Ishikawa (cell line): ENCODE measurements at regions not wholly inside any gene's neighbourhood (a gene's known extent, or its start where the extent isn't known, plus 50 kb on each side); places are given as distances from the start of the nearest gene placed in this dataset.

Experiments used
- CEBPB ChIP-seq: IDR thresholded peaks from 2 replicates; pipeline ENCODE4 v1.6.1; 2012
- CREB1 ChIP-seq: IDR thresholded peaks from 2 replicates; pipeline ENCODE4 v1.6.1; 2012; ENCODE audit warnings: low read depth
- EGR1 ChIP-seq: IDR thresholded peaks from 2 replicates; pipeline ENCODE4 v1.6.1; 2012
- EP300 ChIP-seq: IDR thresholded peaks from 2 replicates; pipeline ENCODE4 v1.6.1; 2012; ENCODE audit warnings: borderline replicate concordance
- FOXM1 ChIP-seq: IDR thresholded peaks from 2 replicates; pipeline ENCODE4 v1.6.1; 2012; ENCODE audit warnings: low read depth, borderline replicate concordance
- MAX ChIP-seq: IDR thresholded peaks from 2 replicates; pipeline ENCODE4 v1.6.1; 2012
- NFIC ChIP-seq: IDR thresholded peaks from 2 replicates; pipeline ENCODE4 v1.6.1; 2012
- RAD21 ChIP-seq: IDR thresholded peaks from 2 replicates; pipeline ENCODE4 v1.6.1; 2012; ENCODE audit warnings: low read depth
- TAF1 ChIP-seq: IDR thresholded peaks from 2 replicates; pipeline ENCODE4 v1.6.1; 2012; ENCODE audit warnings: low read depth, mild to moderate bottlenecking
- TCF12 ChIP-seq: IDR thresholded peaks from 2 replicates; pipeline ENCODE4 v1.6.1; 2012; ENCODE audit warnings: low read depth
- TEAD4 ChIP-seq: IDR thresholded peaks from 2 replicates; pipeline ENCODE4 v1.6.1; 2012
- USF1 ChIP-seq: IDR thresholded peaks from 2 replicates; pipeline ENCODE4 v1.6.1; 2012
- YY1 ChIP-seq: IDR thresholded peaks from 2 replicates; pipeline ENCODE4 v1.6.1; 2012; ENCODE audit warnings: low read depth
- ZBTB7A ChIP-seq: IDR thresholded peaks from 2 replicates; pipeline ENCODE4 v1.6.1; 2012; ENCODE audit warnings: low read depth
- TF ChIP-seq, protein P1 (sequence below): IDR thresholded peaks from 2 replicates; pipeline ENCODE4 v1.6.1; 2012; ENCODE audit warnings: low read depth, mild to moderate bottlenecking

DNA sequence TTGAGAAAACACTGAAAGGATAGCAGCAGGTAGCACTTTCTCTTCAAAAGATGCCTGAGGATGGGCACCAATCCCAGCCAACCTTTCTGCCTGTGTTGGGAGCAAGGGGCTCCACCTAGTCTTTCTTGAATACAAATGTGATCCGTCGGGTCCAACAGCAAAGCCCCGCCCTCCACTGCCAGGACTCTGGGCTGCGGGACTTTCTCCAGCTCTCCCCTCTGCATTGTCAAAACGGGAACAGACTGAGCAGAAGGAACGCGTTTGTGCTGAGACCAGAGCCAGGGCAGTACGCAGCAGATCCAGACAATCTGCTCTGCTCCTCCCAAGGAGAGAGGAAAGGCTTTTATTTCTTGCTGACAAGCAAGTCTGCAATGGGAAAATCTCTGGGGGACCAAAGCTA, 139.7 kb downstream of the SEC61B start:
- TF ChIP-seq CREB1, result no peak
- TF ChIP-seq EGR1, result no peak
- no peak for TF ChIP-seq ZBTB7A
- TF ChIP-seq EP300, result no peak
- no peak for TF ChIP-seq MAX
- no peak for TF ChIP-seq NFIC
- no peak for TF ChIP-seq YY1
- TF ChIP-seq CEBPB, result no peak
- no peak for TF ChIP-seq TAF1
- no peak for TF ChIP-seq USF1
- TF ChIP-seq, protein P1, sequence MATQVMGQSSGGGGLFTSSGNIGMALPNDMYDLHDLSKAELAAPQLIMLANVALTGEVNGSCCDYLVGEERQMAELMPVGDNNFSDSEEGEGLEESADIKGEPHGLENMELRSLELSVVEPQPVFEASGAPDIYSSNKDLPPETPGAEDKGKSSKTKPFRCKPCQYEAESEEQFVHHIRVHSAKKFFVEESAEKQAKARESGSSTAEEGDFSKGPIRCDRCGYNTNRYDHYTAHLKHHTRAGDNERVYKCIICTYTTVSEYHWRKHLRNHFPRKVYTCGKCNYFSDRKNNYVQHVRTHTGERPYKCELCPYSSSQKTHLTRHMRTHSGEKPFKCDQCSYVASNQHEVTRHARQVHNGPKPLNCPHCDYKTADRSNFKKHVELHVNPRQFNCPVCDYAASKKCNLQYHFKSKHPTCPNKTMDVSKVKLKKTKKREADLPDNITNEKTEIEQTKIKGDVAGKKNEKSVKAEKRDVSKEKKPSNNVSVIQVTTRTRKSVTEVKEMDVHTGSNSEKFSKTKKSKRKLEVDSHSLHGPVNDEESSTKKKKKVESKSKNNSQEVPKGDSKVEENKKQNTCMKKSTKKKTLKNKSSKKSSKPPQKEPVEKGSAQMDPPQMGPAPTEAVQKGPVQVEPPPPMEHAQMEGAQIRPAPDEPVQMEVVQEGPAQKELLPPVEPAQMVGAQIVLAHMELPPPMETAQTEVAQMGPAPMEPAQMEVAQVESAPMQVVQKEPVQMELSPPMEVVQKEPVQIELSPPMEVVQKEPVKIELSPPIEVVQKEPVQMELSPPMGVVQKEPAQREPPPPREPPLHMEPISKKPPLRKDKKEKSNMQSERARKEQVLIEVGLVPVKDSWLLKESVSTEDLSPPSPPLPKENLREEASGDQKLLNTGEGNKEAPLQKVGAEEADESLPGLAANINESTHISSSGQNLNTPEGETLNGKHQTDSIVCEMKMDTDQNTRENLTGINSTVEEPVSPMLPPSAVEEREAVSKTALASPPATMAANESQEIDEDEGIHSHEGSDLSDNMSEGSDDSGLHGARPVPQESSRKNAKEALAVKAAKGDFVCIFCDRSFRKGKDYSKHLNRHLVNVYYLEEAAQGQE, result no peak
- TF ChIP-seq TEAD4, result no peak
- no peak for TF ChIP-seq TCF12
- no peak for TF ChIP-seq FOXM1
- TF ChIP-seq RAD21, result no peak

DNA sequence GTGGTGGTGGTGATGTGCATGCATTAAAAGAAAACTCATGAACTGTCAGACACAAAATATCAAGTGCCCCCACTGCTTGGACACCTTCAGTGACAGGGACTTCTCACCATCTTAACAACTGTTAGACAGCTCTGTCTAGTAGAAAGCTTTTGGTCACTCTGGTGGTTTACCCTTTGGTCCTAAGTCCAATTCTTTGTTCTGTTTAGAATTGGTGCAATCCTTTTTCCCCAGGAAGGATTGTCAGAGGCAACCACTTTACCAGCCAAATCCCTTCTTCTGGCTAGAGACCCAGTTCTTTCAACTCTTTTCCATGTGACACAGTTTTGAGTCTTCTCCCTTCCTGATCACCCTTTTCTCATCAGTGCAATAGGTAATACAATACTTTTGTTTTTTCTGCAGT, 140.2 kb downstream of the SEC61B start:
- TF ChIP-seq USF1 (no peak), CREB1 (no peak), CEBPB (no peak), TEAD4 (no peak), TCF12 (no peak), MAX (no peak), TAF1 (no peak), RAD21 (no peak), FOXM1 (no peak), EGR1 (no peak), NFIC (no peak), ZBTB7A (no peak), YY1 (no peak), EP300 (no peak)
- TF ChIP-seq, protein P1, result no peak

DNA sequence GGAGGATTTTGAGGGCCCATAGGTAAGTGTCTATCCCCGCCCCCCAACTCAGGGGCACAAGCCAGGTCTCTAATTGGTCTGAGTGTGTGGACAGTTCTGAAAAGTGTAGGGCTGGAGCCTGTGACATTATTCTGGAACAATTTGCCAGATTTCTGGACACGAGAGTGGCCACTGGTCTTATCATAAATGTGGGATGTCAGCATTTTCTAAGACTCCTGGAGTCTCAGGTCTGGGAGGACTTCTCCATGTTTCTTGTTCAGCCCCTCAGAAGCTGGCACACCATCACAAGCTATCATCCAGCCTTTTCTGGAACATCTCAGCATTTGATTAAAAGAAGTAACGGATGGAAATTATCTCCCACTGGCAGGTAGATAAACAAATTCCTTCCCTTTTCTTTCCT, 141.4 kb downstream of the SEC61B start:
- TF ChIP-seq CREB1 (no peak), RAD21 (no peak), NFIC (no peak)

DNA sequence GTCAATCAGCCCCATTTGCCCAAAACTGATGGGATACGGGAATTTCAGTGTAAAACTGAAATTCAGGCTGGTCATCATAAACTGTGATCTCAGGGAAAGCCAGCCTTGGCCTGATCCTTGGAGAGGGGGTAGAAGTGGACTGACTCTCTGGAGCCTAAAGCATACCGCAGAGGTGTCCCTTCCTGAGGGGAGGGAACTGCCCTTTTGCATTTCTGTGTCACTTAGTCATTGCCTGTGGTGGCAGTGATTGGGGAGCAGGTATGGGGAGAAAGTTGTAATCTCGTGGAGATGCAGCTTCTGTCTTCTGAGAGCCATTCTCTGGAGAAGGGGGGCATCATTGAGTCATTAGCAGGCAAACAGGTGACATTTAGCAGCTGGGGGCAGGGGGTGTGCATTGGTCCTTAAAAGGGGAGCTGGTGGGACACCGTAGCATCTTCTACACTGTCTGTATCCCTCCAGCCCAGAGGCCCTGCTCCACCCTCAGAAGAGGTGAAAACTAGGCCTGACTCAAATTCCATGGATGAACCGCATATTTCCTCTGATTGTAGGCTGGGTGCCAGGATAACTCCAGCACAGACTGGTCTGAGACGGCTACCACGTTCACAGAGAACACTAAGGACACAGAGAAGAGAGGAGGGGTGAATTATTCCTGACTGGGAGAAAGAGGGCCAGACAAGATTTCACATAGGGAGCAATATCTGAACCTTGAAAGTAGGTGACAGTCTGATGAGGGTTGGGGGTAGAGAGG, 143.3 kb downstream of the SEC61B start:
- TF ChIP-seq EGR1 (no peak), MAX (no peak)

GRCh38 chr9:99366183-99366582, 144.1 kb downstream of the SEC61B start:
- TF ChIP-seq TEAD4, result no peak
- TF ChIP-seq CREB1, result no peak
- no peak for TF ChIP-seq NFIC
- TF ChIP-seq MAX, result no peak
- no peak for TF ChIP-seq EP300
- TF ChIP-seq EGR1, result no peak
- no peak for TF ChIP-seq ZBTB7A
- no peak for TF ChIP-seq YY1
- TF ChIP-seq TAF1, result no peak
- TF ChIP-seq USF1, result no peak
- TF ChIP-seq, protein P1, result no peak
- no peak for TF ChIP-seq TCF12
- no peak for TF ChIP-seq FOXM1
- TF ChIP-seq RAD21, result no peak
- TF ChIP-seq CEBPB, result no peak
